ENCODE measurements at regions not wholly inside any gene's neighbourhood (a gene's known extent, or its start where the extent isn't known, plus 50 kb on each side); places are given as distances from the start of the nearest gene placed in this dataset.

DNA sequence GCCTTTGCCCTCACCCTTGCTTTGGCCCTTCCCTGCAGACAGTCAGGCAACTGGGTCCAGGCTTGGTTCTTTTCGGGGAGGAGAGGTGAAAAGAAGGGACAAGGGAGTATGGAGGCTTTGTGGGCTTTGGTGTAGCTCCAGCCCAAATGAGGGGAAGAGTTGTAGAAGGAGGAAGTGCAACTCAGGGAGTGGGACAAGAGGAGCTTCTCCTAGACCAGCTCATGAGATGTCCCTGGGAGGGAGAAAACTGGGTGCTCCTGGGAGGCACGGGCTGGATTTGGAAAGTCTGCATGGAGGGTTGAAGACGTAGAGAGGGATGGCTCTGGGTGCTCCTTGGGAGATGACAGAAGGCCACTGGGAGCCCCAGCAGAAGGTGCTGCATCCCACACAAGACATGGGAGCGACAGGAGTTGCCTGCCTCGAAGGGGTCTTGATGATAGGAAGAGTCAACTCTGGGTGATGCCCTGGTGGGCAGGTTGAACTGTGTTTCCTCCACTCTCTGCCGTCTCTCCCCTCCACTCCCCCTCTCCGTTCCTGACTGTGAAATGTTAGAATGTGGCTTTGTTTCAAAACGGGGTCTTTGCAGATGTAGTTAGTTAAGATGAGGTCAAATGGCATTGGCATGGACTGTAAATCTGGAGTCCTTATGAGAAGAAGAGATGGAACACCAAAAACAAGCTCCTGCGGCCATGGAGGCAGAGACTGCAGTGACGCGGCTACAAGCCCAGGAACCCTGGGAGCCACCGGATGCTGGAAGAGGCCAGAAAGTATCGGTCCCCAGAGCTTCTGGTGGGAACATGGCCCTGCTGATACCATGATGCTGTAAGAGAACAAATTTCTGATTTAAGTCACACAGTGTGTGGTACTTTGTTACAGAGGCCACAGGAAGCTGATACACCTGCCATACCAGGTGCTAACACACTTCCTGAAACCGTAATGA is 298.5 kb downstream of the GLRX3 start:
- DNase-seq = no peak

DNA sequence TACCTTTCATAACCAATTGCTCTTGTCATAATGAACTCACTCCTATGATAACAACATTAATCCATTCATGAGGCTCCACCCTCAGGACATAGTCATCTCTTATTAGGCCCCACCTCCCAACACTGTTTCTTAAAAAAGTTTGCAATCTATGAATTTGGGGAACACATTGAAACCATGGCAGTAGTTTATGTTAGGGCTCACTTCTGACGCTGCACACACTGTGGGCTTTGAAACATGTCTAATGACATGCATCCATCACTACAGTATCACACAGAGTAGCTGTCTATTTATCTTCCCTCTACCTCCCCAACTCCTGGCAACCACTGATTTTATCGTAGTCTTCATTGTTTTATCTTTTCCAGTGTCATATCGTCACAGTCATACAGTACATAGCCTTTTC is 299.8 kb downstream of the GLRX3 start:
- no peak for DNase-seq

GRCh38 chr10:130438861-130439260 is 302.7 kb downstream of the GLRX3 start:
- no peak for DNase-seq

GRCh38 chr10:130439766-130440165 is 303.6 kb downstream of the GLRX3 start:
- DNase-seq = no peak

GRCh38 chr10:130440494-130440893 is 304.3 kb downstream of the GLRX3 start:
- DNase-seq = no peak

- no peak for DNase-seq
These were observed 304.8 kb downstream of the GLRX3 start for GRCh38 chr10:130440971-130441370.

DNA sequence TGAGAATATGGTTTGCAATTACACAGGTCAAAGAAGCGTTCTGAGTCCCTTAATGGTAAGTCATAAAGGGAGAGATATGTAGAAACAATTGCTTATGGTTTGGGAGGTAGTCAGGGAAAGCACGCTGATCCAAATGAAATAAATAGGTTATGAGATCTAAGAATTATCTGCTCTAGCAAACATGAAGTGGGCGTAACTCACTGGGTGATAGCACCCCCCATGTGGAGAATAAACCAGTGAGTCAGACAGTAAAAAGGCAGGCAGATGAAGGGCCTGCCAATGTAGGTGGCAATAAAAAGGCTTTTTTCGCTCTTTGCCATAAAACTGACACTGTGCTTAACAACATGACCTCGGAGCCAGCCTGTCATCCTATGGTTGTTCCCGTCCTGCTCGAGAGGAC is 306.9 kb downstream of the GLRX3 start:
- DNase-seq = no peak

DNA sequence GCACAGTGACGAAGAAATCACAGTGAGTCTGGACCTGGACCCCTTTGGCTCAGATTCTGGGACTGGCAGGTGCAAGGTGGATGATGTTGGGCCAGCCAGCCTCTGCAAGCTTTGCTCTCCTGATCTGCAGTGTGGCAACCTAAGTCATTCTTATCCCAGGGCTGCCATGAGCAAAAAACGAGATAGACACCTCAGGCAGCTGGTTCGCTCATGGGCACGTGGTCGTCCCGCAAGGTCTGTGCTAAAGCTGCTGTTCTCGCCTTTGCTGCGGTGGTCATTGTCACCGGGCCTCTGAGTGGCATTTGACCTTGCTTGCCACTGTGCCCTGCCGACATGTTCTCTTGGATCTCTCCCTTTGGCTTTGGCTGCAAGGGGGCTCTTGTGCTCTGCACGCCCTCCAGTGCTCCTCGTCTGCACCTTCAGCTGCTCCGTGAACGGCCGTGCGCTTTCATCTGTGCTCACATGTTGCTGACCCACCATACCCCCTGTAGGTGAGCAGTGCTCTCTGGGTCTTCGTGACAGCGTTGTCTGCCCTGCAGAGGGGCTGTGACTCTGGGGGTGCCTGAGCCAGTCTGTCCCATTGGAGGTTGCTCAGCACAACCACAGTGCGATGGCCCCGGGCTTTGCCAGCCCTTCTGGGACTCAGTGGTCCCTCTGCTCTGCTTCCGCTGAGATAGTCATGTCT is 317.0 kb downstream of the GLRX3 start:
- no peak for DNase-seq

DNA sequence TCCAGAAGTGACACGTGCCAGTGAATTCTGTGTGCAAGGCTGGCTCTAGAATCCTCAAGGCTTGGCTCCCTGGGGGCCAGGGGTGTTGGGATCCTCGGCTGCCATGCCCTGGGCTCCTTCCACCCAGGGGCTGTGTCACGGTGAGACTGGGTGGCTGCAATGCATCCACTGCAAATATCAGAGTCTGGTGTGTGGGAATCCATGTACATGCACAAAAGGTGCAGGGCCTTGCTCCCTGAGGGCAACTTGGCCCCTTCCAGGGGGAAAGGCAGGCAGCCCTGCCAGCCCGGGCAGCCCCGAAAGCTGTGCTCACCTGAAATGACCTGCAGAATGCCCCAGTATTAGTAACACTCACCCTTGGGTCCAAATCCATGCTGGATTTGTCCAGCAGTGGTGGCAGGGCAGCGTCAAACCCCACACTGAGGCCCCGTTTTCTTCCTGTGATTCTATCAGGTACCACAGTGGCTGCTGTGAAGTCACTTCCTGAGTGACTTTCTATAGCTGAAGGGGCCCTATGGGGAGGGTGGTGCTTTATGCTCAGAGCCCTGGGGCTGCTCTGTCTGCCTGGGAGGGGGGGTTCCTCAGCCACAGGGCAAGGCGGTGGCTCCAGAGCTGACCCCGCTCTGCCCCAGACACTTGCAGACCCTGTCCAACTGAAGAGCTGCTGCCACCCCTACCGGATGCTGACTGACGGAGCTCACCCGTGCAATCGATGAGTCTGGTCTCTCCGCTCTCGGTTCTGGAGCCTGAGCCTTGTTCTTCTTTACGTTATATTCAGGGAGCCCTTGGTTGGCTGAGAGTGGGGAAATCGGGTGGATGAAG is 317.7 kb downstream of the GLRX3 start:
- DNase-seq = no peak

- no peak for DNase-seq
These were observed 318.4 kb downstream of the GLRX3 start for GRCh38 chr10:130454543-130455000.

GRCh38 chr10:130455111-130455695 is 319.0 kb downstream of the GLRX3 start:
- DNase-seq = no peak

DNA sequence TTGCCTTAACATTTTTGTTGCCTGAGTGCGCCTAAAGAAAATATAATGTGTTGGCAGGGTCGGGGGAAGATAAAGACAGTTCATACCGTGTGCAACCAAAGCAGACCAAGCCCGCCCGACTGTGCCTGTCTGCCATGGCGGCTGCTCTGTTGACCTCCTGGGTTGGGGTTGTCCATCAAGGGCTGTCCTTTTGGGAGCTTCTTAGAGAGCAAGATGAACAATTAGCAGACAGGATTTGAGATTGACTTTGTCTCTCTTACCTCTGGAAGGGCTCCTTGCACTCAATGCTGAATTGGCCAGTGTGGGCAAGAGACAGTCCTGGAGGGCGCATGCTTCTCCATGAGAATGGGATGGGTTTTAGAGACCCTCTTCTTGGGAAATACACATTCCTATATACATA is 319.6 kb downstream of the GLRX3 start:
- no peak for DNase-seq

- DNase-seq = no peak
These were observed 320.4 kb downstream of the GLRX3 start for GRCh38 chr10:130456616-130457015.

- DNase-seq = no peak
These were observed 322.3 kb downstream of the GLRX3 start for GRCh38 chr10:130458509-130458908.

GRCh38 chr10:130459011-130459410 is 322.8 kb downstream of the GLRX3 start:
- DNase-seq = no peak

DNA sequence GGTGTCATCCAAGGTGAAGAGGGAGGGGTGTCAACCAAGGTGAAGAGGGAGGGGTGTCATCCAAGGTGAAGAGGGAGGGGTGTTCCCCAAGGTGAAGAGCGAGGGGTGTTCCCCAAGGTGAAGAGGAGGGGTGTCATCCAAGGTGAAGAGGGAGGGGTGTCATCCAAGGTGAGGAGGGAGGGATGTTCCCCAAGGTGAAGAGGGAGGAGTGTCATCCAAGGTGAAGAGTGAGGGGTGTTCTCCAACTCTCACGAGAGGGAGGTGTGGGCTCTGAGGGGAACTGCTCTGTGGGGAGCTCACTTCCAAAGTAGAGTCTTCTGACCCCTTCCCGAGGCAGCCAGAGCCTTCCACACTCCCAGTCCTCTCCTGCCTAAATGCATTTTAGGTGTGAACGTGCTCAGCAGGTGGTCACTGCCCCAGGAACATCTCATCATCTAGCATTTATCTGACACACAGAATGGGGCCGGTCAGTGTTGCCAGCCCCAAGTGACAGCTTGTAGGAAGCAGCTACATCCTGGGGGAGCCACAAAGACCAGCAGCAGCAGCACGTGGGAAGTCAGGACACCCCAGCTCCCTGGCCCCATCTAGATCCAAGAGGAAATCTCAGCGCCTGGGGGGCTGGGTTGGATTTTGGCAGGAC is 323.8 kb downstream of the GLRX3 start:
- no peak for DNase-seq

DNA sequence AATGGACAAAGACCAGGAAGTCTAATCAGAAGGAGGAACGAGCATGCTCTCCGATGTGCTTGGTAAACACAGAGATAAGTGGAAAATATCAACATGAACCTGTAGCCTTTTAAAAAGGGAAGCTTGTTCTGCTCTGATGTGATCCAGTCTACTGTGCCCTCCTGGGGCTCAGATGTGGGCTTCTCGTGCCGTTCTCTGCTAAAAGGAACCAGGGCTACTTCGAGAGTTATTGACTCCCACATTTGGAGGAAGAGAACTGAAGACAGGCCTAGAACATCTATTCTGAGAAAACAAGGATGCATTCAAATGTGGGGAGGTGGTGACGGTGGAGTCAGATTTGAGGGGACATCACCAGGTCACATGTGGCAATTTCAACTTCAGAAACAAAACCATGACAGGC is 325.4 kb downstream of the GLRX3 start:
- no peak for DNase-seq

GRCh38 chr10:130463104-130463875 is 327.1 kb downstream of the GLRX3 start:
- DNase-seq = no peak

GRCh38 chr10:130463876-130464364 is 327.7 kb downstream of the GLRX3 start:
- DNase-seq = no peak

DNA sequence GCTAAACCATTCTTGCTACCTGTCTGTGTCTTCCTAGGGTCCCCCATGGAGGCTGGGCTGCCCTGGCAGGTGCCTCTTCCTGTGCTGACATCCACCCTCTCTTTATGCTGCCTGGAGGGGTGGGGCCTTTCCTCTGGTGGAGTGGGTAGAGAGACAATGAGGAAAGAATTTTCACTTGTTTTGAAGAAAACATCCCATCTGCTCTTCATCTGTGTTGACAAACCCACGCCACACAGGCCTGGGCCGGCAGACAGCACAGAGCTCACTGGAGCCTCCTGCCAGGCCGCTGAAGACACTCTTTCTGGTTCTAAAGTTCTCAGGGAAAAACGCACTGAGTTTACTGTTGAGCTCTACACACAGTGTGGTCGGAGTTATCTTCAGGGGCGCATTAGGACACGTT is 328.2 kb downstream of the GLRX3 start:
- no peak for DNase-seq

- DNase-seq = no peak
These were observed 330.2 kb downstream of the GLRX3 start for GRCh38 chr10:130466271-130466997.
